A204.1 (cell line): ENCODE measurements at regions not wholly inside any gene's neighbourhood (a gene's known extent, or its start where the extent isn't known, plus 50 kb on each side); places are given as distances from the start of the nearest gene placed in this dataset.
"Not testable (repeated sequence)": the region's sequence is repeated elsewhere in the genome, so short reads cannot be mapped to it uniquely, and the experiment has no call there.

Experiments
- FAIRE-seq: peaks from 2 replicates; lab custom pipeline; 2012; peaks lifted over from hg19 to GRCh38; lab: Jason Lieb, UNC

DNA sequence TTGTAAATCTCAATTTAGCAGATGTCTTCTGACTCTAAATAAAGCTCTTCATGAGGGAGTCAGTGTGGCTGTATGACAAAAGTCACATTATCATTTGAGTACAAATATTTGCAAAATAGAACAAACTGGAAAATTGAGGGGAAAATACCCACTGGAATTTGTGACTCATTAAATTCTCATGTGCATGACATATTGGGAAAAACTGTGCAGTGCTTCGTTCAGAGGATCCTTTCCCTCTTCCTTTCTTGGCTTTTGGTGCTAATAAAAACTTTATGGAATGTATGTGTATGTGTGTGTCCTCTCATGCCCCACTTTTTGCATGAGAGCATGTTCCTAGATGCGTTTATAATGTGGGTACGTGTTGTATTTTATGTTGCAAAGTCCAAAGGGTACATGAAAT, 267.8 kb downstream of the KTN1 start:
- no peak for FAIRE-seq

DNA sequence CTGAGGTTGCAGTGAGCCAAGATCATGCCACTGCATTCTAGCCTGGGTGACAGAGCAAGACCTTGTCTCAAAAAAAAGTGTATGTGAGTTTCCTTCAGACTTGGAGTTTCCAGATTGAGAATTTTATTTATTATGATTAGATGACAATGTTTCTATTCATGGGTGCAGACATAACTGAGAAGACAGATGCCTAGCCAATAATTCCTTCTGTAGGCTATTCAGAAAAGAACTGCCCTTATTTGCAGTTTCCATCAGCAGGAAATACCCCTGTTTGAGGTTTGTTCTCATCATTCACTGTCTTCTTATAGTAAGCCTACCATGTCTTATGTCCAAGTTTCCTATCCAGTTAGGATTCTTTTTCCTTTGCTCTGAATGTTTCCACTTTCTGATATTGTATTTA, 269.0 kb downstream of the KTN1 start:
- FAIRE-seq = no peak

DNA sequence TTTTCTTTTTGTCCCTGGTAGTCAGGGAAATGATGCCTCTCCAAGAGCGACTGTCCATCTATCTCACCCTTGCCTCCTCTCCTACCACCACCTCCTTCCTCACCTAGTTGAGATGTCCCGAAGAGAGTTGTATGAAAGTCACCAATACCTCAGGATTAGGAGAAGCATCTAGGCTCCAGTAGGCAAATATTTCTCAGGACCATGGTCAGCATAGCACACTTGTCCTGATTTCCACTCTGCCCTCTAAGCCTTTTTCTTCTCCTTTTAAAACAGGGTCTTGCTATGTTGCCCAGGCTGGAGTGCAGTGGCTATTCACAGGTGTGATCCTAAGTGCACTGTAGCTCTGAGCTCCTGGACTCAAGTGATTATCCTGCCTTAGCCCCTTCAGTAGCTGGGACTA, 268.4 kb upstream of the PELI2 start:
- no peak for FAIRE-seq

DNA sequence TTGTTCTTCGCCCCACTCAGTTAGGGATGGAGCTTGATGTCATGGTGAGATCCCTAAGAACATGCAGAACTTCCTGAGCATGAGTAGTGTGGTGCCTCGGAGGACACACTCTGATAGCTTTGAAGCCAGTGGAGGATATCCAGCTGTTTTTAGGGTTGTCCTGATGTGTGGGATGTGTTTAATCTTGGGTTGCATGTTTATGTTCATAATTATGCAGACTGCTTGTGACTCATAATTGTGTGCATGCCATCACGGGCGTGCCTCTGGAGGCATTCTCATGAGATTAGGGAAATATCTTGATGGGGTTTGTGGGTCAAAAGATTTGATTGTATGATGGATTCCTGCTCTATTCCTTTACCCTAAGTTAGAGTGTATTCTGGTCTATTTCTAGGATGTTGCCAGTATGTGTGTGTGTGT, 267.4 kb upstream of the PELI2 start:
- FAIRE-seq = no peak

DNA sequence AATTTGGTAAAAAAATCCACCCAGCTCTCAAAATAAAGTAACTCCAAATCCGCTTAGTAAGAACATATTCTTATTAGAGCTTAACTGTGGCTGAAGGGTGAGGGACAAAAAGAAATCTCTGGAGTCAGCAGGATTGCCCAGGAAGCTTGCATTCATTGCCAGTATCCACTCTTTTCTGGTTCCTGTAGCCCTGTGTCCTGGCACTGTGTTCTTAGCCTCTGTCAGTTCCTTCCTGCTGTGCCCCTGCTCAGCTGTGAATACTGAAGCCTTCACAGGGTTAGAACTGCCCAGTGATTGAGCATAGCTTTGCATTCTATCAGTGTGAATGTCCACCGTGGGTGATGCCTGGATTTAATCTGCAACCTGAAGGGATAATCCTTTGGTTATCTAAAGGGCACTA, 266.9 kb upstream of the PELI2 start:
- no peak for FAIRE-seq

DNA sequence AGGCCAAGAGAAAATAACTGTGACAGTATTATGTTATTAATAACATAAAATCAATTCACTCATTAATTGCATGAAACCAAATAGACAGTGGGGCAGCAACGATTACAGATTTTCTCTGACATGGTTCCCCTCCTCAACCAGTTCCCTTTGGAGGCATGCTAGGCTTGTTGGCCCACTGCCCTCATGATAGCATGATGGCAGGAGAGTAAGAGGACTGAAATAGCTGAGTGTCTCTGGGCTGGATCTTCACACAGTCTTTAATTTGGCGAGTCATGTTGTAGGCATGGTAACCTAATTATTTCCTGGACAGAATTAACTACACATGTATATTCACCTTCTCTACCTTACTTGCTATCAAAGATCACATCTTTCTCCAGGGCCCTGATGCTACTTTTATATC, 266.2 kb upstream of the PELI2 start:
- no peak for FAIRE-seq

DNA sequence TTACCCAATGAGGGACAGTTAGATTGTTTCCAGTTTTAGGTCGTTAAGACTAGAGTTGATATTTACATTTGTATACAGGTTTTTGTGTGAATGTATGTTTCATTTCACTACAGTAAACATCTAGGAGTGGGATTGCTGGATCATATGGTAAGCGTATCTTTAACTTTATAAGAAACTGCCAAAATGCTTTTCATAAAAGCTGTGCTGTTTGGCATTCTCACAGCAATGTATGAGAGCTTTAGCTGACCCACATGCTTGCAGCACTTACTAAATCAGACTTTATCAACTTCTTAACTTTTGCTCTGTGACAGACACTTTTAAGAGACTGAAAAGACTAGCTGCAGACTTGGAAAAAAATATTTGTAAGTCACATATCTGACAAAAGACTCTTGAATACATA, 262.5 kb upstream of the PELI2 start:
- no peak for FAIRE-seq

DNA sequence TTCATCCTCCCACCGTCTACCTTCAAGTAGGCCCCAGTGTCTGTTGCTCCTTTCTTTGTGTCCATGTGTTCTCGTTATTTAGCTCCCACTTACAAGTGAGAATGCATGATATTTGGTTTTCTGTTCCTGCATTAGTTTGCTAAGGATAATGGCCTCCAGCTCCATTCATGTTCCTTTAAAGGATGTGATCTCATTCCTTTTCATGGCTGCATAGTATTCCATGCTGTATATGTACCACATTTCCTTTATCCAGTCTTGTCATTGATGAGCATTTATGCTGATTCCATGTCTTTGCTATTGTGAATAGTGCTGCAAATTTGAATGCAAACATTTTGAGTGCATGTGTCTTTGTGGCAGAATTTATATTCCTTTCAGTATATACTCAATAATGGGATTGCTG, 259.6 kb upstream of the PELI2 start:
- no peak for FAIRE-seq

DNA sequence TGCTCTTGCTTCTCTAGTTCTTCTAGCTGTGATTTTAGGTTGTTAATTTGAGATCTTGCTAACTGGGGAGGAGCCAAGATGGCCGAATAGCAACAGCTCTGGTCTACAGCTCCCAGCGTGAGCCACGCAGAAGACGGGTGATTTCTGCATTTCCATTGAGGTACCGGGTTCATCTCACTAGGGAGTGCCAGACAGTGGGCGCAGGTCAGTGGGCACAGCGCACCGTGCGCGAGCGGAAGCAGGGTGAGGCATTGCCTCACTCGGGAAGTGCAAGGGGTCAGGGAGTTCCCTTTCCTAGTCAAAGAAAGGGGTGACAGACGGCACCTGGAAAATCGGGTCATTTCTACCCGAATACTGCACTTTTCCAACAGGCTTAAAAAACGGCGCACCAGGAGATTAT, 256.6 kb upstream of the PELI2 start:
- not testable (repeated sequence) for FAIRE-seq

DNA sequence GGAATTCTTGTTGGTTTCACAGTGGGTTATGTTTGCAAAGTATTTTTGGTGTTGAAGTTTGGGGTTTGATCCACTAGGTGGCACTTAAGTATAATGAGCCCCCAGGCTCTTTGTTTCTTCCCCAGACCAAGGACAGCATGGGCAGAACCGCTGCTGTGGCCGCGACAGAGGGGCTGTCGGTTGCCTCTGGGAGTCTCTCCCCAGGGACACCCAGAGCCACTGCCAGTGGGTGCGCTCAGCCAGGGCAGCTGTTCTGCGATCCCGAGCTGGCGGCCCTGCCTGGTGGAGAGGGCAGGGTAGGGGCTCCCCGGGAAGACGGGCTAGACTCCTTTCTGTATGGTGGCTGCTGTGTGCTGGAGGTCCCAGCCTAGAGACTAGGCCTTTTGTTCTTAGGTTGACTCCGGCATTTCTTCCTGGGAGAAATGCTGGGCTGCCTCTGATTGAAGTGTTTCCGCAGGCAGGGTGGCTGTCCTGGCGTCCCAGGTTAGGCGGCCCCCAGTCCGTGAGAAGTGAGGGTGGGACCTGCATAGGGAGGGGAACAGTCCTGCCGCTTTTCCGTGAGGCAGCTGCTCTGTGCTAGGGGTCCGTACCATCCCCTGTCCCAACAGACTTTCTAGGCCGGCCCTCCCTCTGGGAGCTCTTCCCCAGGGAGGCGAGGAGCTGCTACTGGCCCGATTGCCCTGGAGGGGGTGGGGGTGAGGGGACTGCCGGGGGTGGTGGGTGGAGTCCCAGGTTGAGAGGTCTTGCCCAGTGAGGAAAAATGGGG, 253.1 kb upstream of the PELI2 start:
- FAIRE-seq = no peak

DNA sequence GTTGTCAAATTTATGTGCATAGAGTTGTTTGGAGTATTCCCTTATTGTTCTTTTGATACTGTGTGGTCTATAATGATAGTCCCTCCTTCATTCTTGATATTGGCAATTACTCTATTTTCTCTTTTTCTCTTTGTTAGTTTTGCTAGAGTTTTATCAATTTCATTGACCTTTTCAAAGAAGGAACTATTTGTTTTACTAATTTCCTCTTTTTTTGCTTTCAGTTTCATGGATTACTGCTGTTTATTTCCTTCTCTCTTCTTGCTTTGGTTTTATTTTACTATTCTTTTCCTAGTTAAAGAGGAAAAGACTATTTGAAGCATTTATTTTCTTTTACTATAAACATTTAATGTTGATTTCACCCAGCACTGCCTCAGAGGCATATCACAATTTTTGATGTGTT, 250.9 kb upstream of the PELI2 start:
- FAIRE-seq = no peak

DNA sequence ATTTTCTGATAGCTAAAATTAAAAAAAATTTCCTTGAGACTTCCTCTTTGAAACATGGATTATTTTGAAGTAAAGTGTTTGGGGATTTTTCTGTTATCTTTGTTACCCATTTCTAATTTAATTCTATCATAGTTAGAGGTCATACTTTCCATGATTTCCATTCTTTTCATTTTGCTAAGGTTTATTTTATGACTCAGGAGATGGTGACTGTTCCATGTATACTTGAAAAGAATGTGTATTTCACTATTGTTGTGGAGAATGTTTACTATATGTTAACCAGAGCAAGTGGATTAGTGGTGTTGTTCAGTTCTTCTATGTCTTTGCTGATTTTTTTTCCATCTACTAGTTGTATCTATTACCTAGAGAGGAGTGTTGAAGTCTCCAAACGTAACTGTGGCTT, 250.5 kb upstream of the PELI2 start:
- no peak for FAIRE-seq

DNA sequence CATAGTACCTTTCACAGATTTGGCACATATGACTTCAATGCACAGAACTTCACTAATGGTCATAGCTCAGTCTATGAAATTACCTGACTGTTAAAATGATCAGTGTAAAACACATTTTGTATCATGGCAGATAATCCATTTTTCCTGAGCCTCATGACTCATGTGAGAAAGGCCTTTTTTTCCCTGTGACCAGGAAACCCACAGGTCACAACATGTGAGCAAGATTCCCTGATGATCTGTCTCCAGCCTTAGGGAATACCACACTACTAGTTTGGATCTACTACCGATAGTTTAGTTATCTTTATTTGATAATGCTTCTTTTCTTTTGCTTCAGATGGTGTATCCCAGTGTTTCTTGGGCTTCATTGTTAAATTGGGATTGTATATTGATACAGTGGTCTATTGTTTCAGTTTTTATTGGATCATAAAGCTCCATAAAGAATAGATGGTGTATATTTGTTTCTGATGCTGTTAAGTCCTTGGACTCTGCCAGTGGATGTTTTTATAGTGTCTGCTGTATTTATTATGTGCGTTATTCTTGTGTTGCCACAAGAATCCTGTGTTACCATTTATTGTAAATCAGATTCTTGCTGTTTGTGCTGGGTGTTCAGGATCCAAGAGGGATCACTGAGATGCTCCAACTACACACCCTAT, 248.7 kb upstream of the PELI2 start:
- FAIRE-seq = no peak

DNA sequence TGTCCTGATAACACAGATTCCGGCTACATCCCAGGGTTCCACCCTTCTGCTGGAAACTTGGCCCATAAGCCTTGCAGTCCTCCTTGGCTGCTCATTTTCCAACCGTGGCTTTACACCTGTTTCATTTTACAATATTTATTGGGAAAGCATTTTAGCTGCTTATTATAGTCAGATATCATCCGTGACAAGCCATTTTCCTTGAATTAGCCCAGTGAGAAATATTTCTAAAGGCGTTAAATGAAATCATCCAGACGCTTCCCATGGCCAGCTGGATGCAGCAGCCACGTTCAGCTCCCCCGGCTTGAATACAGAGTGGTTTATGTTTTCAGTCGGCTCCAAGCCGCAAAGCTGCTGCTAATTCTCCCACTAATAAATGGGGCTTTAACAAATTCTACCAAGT, 245.0 kb upstream of the PELI2 start:
- FAIRE-seq = no peak

DNA sequence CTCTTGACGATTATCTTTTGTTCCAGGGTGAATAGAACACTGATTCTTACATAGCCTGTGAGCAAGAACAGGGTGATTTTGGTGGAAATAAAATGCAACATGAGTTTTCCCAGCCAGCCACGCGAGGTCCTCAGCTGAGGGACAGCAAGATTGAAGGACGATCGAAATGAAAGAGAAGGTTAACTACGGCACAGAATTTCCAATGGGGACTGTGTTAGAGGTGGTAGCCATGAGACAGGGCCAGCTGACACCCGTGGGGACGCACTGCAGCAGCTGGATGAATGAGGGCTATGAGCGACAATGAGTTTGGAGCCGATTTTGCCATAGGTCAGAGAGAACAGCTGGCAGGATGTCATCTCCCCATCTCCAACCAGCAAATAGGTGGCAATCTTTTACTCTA, 243.4 kb upstream of the PELI2 start:
- no peak for FAIRE-seq

DNA sequence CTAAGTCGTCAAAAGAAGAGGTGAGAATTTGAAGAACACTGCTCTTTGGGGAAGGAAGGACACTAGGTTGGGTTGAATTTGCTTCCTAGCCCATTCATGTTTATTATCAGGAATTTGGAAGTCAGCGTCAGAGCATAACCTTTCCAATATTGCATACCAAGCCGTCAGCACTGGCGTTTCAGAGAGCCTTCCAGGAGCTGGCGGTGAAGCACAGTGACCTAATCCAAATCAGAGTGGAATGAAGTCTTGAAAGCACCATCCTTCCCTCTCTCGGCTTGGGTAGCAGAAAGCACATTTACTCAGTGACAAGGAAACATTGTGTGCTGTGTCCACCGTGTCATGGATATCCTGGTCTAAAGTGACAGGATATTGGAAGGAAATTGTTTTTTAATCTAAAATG, 240.3 kb upstream of the PELI2 start:
- FAIRE-seq = no peak

DNA sequence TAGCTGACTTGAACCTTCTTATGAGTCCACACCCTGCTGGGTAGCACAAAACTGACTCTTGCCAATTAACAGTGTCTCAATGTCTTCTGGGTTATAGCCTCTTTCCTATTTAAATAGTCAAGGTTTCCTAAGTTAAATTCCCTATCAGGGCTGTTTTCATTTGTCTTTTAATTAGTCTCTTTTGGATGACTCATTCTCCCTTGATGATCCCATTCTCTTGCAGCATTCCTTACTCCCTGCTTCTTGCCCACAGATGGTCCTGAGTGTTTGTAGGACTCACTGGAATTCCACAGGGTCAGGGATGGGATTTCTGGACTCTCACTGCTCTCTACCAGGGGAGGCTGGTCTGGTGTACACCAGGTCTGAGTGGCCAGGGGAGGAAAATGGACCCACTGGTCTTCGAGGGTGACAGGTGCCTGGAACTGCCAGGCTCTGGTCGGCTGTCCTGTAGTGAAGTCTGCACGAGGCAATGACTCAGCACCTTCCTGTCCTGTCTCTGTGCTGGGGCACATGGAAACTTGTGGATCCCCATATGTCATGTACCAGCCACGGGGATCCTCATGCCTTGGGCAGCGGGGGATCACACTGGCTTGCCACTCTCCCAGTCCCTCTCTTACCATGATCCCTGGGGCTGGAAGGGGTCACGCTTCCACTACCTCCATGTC, 236.5 kb upstream of the PELI2 start:
- FAIRE-seq = no peak

DNA sequence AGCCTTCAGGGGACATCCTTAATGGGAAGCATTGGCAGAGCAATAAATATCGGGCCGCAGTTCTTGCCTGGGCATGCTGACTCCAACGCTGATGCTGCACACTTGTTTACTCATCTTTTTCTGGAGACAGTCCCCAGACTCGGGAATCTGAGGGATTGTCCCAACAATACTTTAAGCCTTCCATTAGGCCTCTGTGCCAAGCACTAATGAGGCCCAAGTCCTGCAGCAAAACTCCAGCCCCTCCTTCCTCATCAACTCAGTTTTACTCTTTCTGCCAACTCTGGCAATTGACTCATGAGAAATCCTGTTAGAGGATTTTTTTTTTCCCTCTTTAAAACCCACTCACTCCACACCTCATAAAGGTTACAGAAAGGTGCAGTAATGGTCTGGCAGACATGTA, 233.4 kb upstream of the PELI2 start:
- FAIRE-seq = no peak

DNA sequence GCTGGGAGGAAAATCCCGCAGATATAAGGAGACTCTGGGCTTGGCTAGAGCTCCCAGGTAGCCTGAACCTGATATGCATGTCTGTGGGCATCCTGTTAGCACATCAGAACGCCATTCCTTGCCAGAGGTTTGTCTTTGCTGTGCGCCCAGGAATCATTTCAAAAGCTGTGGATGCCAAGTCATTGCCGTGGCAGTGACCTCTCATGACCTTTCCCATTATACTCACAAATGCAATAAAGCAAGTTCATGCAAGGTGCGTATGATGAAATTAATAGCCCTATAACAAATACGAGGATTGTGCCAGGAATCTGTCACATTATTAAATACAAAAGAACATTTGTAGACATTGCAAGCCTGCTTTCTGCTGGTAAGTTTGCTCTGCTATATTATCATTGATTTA, 229.1 kb upstream of the PELI2 start:
- no peak for FAIRE-seq

DNA sequence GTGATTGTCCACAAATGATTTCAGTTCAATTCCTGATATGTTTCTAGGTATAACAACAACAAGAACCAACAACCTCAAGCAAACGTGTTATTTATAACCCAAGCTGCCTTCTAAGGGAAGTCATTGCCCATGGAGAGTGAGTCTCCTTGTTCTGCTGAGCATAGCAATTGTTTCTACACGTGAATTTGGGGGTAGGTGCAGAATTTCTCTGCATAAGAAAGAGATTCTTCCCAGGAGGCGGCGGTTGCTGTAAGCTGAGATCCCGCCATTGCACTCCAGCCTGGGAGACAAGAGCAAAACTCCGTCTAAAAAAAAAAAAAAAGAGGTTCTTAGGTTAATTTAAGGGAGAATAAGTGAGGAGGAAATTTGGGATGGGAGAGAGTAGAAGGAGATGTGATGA, 226.5 kb upstream of the PELI2 start:
- FAIRE-seq = no peak

DNA sequence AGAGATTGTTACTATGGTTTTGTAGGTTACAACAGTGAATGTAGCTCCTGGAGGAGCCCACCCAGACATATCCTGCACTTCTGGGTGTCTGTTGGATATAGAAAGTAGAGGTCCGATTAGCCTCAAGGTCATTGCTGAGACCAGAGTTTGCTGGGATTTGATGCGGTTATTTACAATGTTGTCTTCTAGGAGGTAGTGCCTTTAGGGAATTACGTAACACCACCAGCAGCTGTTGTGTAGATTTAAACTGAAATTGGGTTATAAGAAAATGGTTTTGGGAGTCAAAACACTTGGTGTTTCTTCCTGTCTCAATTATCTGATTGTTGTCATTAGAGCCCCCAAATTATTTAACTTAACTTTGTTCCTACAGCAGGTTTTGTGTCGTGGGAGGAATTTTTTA, 225.3 kb upstream of the PELI2 start:
- no peak for FAIRE-seq

DNA sequence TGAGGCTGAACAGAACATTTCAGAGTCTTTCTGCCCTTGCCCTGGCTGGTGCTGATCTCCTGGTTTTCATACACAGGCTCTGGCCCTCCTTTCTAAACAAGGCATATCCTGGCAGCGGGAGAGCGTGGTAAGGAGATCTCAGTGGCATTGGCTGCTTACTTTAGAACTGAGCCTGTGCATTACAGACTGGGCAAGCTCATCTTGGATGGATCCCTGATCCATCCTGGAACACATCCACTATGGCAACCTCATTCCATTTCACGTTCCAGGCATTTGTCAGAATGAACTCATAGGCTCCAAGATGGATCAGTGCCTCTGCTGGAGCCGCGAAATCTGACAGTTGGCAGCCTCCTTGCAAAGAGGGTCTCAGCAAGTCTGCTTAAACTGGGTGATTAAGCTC, 224.5 kb upstream of the PELI2 start:
- FAIRE-seq = no peak

DNA sequence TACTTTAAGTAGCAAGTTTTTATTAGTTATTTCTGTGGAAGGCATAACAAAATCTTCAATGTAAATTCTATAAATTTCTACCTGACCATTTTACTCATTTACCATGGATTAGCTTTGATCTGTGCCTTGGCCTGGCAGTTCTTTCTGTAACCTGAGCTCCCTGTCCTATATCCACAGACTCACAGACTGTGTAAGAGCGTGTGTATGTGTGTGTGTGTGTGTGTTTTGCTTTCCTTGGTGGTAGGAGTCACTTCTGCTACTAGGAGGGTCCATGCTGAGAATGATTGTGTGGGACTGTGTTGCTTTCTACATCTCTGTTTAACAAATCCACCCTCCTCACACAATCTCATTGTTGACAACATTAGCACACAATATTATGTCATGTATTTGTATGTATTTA, 221.2 kb upstream of the PELI2 start:
- no peak for FAIRE-seq

DNA sequence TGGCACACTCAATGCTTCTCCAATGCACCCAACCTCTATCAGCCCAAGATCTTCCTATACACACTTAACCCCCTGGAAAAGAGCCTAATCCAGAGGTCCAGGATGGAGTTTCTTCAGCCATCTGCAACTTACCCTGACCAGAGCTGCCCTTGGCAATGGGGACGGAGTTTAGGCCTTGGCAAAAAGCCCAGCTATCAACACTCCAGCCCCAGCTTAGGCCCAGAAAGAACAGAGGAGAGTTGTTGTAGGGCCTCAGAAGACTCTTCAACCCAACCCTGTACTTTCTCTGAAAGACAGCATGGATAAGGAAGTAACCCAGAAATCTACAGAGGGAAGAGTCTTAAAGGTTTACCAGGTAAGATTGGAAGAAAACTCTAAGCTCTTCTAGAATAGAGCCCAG, 219.3 kb upstream of the PELI2 start:
- FAIRE-seq = no peak
